H9 (cell line): ENCODE measurements at regions not wholly inside any gene's neighbourhood (a gene's known extent, or its start where the extent isn't known, plus 50 kb on each side); places are given as distances from the start of the nearest gene placed in this dataset.

Experiments
- DNase-seq: peaks from one replicate; pipeline ENCODE4 v3.0.0-alpha.2; 2017
- H2AFZ ChIP-seq: one replicate; pipeline ENCODE4 v1.6.1; 2013; ENCODE audit warnings: mild to moderate bottlenecking, low read length, control low read depth, moderate library complexity
- H2AK5ac ChIP-seq: 2 replicates; pipeline ENCODE4 v1.6.1; 2013; ENCODE audit warnings: low read length, control low read depth, mixed read lengths; ENCODE audit not compliant: insufficient read length
- H2BK120ac ChIP-seq: one replicate; pipeline ENCODE4 v1.6.1; 2013; ENCODE audit warnings: low read depth, mild to moderate bottlenecking, low read length, control low read depth, inconsistent platforms; ENCODE audit not compliant: poor library complexity, severe bottlenecking
- H2BK12ac ChIP-seq: 2 replicates; pipeline ENCODE4 v1.6.1; 2013; ENCODE audit warnings: low read length, control low read depth, mixed read lengths, low read depth; ENCODE audit not compliant: insufficient read length
- H2BK15ac ChIP-seq: 2 replicates; pipeline ENCODE4 v1.6.1; 2013; ENCODE audit warnings: low read depth, low read length, control low read depth
- H2BK20ac ChIP-seq: one replicate; pipeline ENCODE4 v1.6.1; 2013; ENCODE audit warnings: low read depth, mild to moderate bottlenecking, low read length, control low read depth, inconsistent platforms; ENCODE audit not compliant: poor library complexity, severe bottlenecking
- H2BK5ac ChIP-seq: 2 replicates; pipeline ENCODE4 v1.6.1; 2013; ENCODE audit warnings: low read length, control low read depth, mixed read lengths; ENCODE audit not compliant: insufficient read length
- H3K14ac ChIP-seq: 2 replicates; pipeline ENCODE4 v1.6.1; 2013; ENCODE audit warnings: low read length, control low read depth; ENCODE audit not compliant: insufficient read depth
- H3K18ac ChIP-seq: 2 replicates; pipeline ENCODE4 v1.6.1; 2013; ENCODE audit warnings: low read depth, mild to moderate bottlenecking, mixed read lengths, low read length, control low read depth; ENCODE audit not compliant: insufficient read length
- H3K23ac ChIP-seq: 2 replicates; pipeline ENCODE4 v1.6.1; 2013; ENCODE audit warnings: low read length, control low read depth, mixed read lengths, low read depth; ENCODE audit not compliant: insufficient read length
- H3K23me2 ChIP-seq: 2 replicates; pipeline ENCODE4 v1.6.1; 2013; ENCODE audit warnings: low read depth, mild to moderate bottlenecking, mixed read lengths, low read length, control low read depth; ENCODE audit not compliant: insufficient read length, poor library complexity, severe bottlenecking
- H3K27ac ChIP-seq: 2 replicates; pipeline ENCODE4 v1.5.1; 2013; ENCODE audit warnings: low read length, control low read depth, mixed read lengths, low read depth; ENCODE audit not compliant: insufficient read length
- H3K27me3 ChIP-seq: 2 replicates; pipeline ENCODE4 v1.6.1; 2013; ENCODE audit warnings: low read length, control low read depth, inconsistent platforms; ENCODE audit not compliant: insufficient read depth
- H3K4ac ChIP-seq: 2 replicates; pipeline ENCODE4 v1.6.1; 2013; ENCODE audit warnings: low read depth, mild to moderate bottlenecking, control low read depth, inconsistent platforms, low read length, moderate library complexity
- H3K4me1 ChIP-seq: 2 replicates; pipeline ENCODE4 v1.6.1; 2013; ENCODE audit warnings: low read length, control low read depth, inconsistent platforms; ENCODE audit not compliant: insufficient read depth
- H3K4me2 ChIP-seq: 2 replicates; pipeline ENCODE4 v1.6.1; 2013; ENCODE audit warnings: low read length, control low read depth, mixed read lengths; ENCODE audit not compliant: insufficient read length, insufficient read depth
- H3K56ac ChIP-seq: 2 replicates; pipeline ENCODE4 v1.6.1; 2013; ENCODE audit warnings: low read depth, mild to moderate bottlenecking, mixed read lengths, low read length, control low read depth; ENCODE audit not compliant: insufficient read length
- H3K79me1 ChIP-seq: 2 replicates; pipeline ENCODE4 v1.6.1; 2013; ENCODE audit warnings: low read depth, mild to moderate bottlenecking, moderate library complexity, low read length, control low read depth, inconsistent platforms; ENCODE audit not compliant: insufficient read depth, poor library complexity, severe bottlenecking
- H3K79me2 ChIP-seq: 2 replicates; pipeline ENCODE4 v1.6.1; 2013; ENCODE audit warnings: low read length, control low read depth, inconsistent platforms; ENCODE audit not compliant: insufficient read depth
- H3K9ac ChIP-seq: 2 replicates; pipeline ENCODE4 v1.6.1; 2013; ENCODE audit warnings: low read length, control low read depth, mixed read lengths; ENCODE audit not compliant: insufficient read length; ENCODE audit errors: extremely low read depth
- H3K9me3 ChIP-seq: one replicate; pipeline ENCODE4 v1.6.1; 2013; ENCODE audit warnings: low read depth, low read length, inconsistent platforms; ENCODE audit not compliant: control insufficient read depth
- H3T11ph ChIP-seq: one replicate; pipeline ENCODE4 v1.6.1; 2013; ENCODE audit warnings: mild to moderate bottlenecking, low read length, control low read depth, inconsistent platforms
- H4K20me1 ChIP-seq: one replicate; pipeline ENCODE4 v1.6.1; 2013; ENCODE audit not compliant: control insufficient read depth, insufficient read length, insufficient read depth
- H4K5ac ChIP-seq: 2 replicates; pipeline ENCODE4 v1.6.1; 2013; ENCODE audit warnings: low read depth, mild to moderate bottlenecking, mixed read lengths, low read length, control low read depth; ENCODE audit not compliant: insufficient read length
- H4K8ac ChIP-seq: replicated peaks from 2 replicates; pipeline ENCODE4 v1.6.1; 2013; ENCODE audit warnings: low read length, control low read depth, mixed read lengths, low read depth; ENCODE audit not compliant: insufficient read length
- H4K91ac ChIP-seq: 2 replicates; pipeline ENCODE4 v1.6.1; 2013; ENCODE audit warnings: low read depth, mild to moderate bottlenecking, moderate library complexity, mixed read lengths, low read length, control low read depth; ENCODE audit not compliant: insufficient read length
- H3K27ac Mint-ChIP-seq, 3 experiments: 2 replicates in 2 of 3; 3 replicates in 1 of 3; pipeline ENCODE4 v1.8.0; 2020 to 2021; ENCODE audit warnings: mixed read lengths in 3 of 3, mild to moderate bottlenecking in 1 of 3, moderate library complexity in 1 of 3
- H3K27me3 Mint-ChIP-seq: 2 replicates; pipeline ENCODE4 v1.8.0; 2021; ENCODE audit warnings: low read depth, mild to moderate bottlenecking, moderate library complexity, mixed read lengths
- H3K36me3 Mint-ChIP-seq, 3 experiments: 2 replicates in 2 of 3; 3 replicates in 1 of 3; pipeline ENCODE4 v1.8.0; 2020 to 2021; ENCODE audit warnings: low read depth in 3 of 3, mixed read lengths in 3 of 3; ENCODE audit not compliant: insufficient read depth in 1 of 3
- H3K4me1 Mint-ChIP-seq, 2 experiments: 2 replicates each; pipeline ENCODE4 v1.8.0; 2020; ENCODE audit warnings: mixed read lengths in 2 of 2
- H3K4me3 Mint-ChIP-seq, 2 experiments: 2 replicates in 1 of 2; 3 replicates in 1 of 2; pipeline ENCODE4 v1.8.0; 2020 to 2021; ENCODE audit warnings: mild to moderate bottlenecking in 2 of 2, mixed read lengths in 2 of 2, moderate library complexity in 1 of 2
- H3K9me3 Mint-ChIP-seq, 2 experiments: 2 replicates in 1 of 2; 3 replicates in 1 of 2; pipeline ENCODE4 v1.8.0; 2020; ENCODE audit warnings: mild to moderate bottlenecking in 2 of 2, mixed read lengths in 2 of 2, moderate library complexity in 1 of 2
- CTCF ChIP-seq: fragments of 200-600 bp; sonication (generic); conservative IDR thresholded peaks from 3 replicates; pipeline ENCODE4 v1.8.0; 2021; ENCODE audit warnings: antibody characterized with exemption, mild to moderate bottlenecking
- WGBS: extraction: QIAGEN DNeasy Blood & Tissue Kit; methylation state at CpG from one replicate; pipeline ENCODE4 v1.1.7; 2013; ENCODE audit warnings: missing lambda C conversion rate, low lambda C conversion rate, mixed read lengths; ENCODE audit not compliant: insufficient read length; ENCODE audit errors: extremely low coverage; 5-methylcytosine and 5-hydroxymethylcytosine counted together

- no peak overlapping the region for H2BK20ac ChIP-seq
- H3K27me3 ChIP-seq: no peaks in the 10 kb centered on the region
- 0 out of 3 replicates have a peak, but pooled peaks have one; percentile 22 for TF ChIP-seq CTCF
- no peaks in the 10 kb centered on the region for H3K4me1 Mint-ChIP-seq
- H3K4ac ChIP-seq: no peak overlapping the region
- no peaks in the 10 kb centered on the region for H3K79me1 ChIP-seq
- no peak overlapping the region for H3K27ac Mint-ChIP-seq
- H4K91ac ChIP-seq: no peak overlapping the region
- no peak overlapping the region for H3K18ac ChIP-seq
- H2BK12ac ChIP-seq: no peak overlapping the region
- peaks cover 83 to 89% of the 10 kb centered on the region in 2 experiments for H3K9me3 Mint-ChIP-seq
- H4K5ac ChIP-seq: no peak overlapping the region
- peaks cover 83% of the 10 kb centered on the region for H3K9me3 ChIP-seq
- no peak overlapping the region for H2AK5ac ChIP-seq
- H3K36me3 Mint-ChIP-seq: peaks cover 17 to 32% (median 22%) of the 10 kb centered on the region in 3 experiments; a peak in 6 of 7 replicates
- H2BK120ac ChIP-seq: no peak overlapping the region
- no peak overlapping the region for H3K9ac ChIP-seq
- no peak overlapping the region for H3T11ph ChIP-seq
- H4K8ac ChIP-seq: no peak overlapping the region
- no peak overlapping the region for H3K14ac ChIP-seq
- peaks cover 3% of the 10 kb centered on the region for H3K27me3 Mint-ChIP-seq
- no peak overlapping the region for H2BK5ac ChIP-seq
- H3K4me1 ChIP-seq: no peaks in the 10 kb centered on the region
- no peak for DNase-seq
- no peak overlapping the region for H2BK15ac ChIP-seq
- H4K20me1 ChIP-seq: no peaks in the 10 kb centered on the region
- no CpG with 5 or more reads among the region's 11 CpGs for WGBS
- H3K23me2 ChIP-seq: no peaks in the 10 kb centered on the region
- H2AFZ ChIP-seq: no peak overlapping the region
- H3K79me2 ChIP-seq: no peaks in the 10 kb centered on the region
- H3K56ac ChIP-seq: no peak overlapping the region
- H3K23ac ChIP-seq: no peak overlapping the region
- no peak overlapping the region for H3K27ac ChIP-seq
- H3K4me2 ChIP-seq: no peak overlapping the region
- H3K4me3 Mint-ChIP-seq: no peak overlapping the region
Observed at GRCh38 chr14:106831322-106831720, 1304.9 kb downstream of the TMEM121 start.
